DND-41 (cell line): ENCODE measurements at regions not wholly inside any gene's neighbourhood (a gene's known extent, or its start where the extent isn't known, plus 50 kb on each side); places are given as distances from the start of the nearest gene placed in this dataset.

Experiments
- EZH2 ChIP-seq: IDR thresholded peaks from 3 replicates; pipeline ENCODE4 v1.6.1; 2012; ENCODE audit warnings: borderline replicate concordance, low read depth, mild to moderate bottlenecking, moderate library complexity, low read length, inconsistent platforms; ENCODE audit not compliant: severe bottlenecking
- TF ChIP-seq, protein P1 (sequence below): IDR thresholded peaks from 2 replicates; pipeline ENCODE4 v1.5.1; 2012; ENCODE audit warnings: borderline replicate concordance, low read length, moderate library complexity, mild to moderate bottlenecking; ENCODE audit not compliant: poor library complexity, severe bottlenecking; ENCODE audit errors: extremely low read depth

DNA sequence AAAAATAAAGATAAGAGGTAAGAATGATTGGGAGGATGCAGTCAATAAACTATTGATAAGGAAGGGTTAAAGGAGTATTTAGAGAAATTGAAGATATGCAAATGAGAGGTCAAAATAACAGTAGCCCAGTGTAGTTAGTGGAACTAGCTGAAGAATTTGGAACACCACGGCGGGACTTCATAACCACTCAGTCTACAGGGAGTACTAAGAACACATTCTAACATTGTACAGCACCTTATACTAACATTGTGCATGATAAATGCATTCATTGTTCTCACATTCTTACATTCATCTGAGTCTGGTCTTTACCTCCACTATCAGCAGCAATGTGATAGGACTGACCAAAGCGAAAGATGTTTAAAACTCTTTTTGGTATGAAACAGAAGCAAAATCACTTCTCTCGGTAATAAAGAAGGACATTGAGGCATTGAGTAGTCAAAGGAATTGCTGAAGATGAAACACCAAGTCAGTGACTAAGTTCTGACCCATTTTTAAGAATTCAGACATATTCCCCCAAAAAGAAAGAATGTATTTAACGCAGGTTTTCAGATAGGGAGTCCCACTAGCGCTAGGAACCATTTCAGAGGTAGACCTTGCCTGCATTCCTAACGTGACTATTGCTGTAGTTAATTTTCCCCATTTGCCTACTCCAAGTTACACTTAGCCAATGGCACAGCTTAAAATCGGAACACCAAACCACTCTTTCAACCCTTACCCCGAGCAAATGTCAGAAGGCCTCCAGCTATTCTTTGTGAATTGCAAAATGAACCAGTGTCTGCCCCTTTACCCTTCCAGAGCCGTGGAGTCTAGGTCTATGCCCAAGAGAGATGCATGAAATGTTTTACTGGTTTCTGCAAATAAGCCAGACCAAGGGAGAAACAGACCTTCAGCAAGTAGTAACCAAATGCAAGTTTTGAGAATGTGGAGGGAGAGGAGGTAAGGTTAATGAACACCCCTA, 108.8 kb upstream of the IRF2BP2 start:
- TF ChIP-seq, protein P1, sequence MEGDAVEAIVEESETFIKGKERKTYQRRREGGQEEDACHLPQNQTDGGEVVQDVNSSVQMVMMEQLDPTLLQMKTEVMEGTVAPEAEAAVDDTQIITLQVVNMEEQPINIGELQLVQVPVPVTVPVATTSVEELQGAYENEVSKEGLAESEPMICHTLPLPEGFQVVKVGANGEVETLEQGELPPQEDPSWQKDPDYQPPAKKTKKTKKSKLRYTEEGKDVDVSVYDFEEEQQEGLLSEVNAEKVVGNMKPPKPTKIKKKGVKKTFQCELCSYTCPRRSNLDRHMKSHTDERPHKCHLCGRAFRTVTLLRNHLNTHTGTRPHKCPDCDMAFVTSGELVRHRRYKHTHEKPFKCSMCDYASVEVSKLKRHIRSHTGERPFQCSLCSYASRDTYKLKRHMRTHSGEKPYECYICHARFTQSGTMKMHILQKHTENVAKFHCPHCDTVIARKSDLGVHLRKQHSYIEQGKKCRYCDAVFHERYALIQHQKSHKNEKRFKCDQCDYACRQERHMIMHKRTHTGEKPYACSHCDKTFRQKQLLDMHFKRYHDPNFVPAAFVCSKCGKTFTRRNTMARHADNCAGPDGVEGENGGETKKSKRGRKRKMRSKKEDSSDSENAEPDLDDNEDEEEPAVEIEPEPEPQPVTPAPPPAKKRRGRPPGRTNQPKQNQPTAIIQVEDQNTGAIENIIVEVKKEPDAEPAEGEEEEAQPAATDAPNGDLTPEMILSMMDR, result no peak
- no peak for TF ChIP-seq EZH2
